RWPE2 (cell line): ENCODE measurements at regions not wholly inside any gene's neighbourhood (a gene's known extent, or its start where the extent isn't known, plus 50 kb on each side); places are given as distances from the start of the nearest gene placed in this dataset.
A peak's percentile ranks its signal among the peaks of the same experiment; 100 is the strongest.

ENCODE experiments used
- ATAC-seq: fragments of 200-7000 bp; cut with Tn5 transposase; 3 replicates; pipeline ENCODE4 v1.9.1; 2021; ENCODE audit warnings: low read depth
- DNase-seq: peaks from one replicate; pipeline ENCODE4 v3.0.0-alpha.2; 2020; ENCODE audit warnings: low spot score
- H3K27ac ChIP-seq: fragments of 450-650 bp; 2 replicates; pipeline ENCODE4 v1.5.1; 2017; ENCODE audit warnings: mild to moderate bottlenecking; ENCODE audit not compliant: poor library complexity, severe bottlenecking
- H3K27me3 ChIP-seq: fragments of 250-450 bp; sonication (Bioruptor Pico); 2 replicates; pipeline ENCODE4 v1.5.1; 2021; ENCODE audit warnings: mild to moderate bottlenecking, moderate library complexity; ENCODE audit not compliant: insufficient read depth, poor library complexity, severe bottlenecking
- H3K36me3 ChIP-seq: fragments of 250-450 bp; sonication (Bioruptor Pico); 2 replicates; pipeline ENCODE4 v1.5.1; 2020; ENCODE audit warnings: low read depth, mild to moderate bottlenecking, moderate library complexity
- H3K4me1 ChIP-seq: fragments of 250-450 bp; sonication (Bioruptor Pico); 2 replicates; pipeline ENCODE4 v1.5.1; 2021; ENCODE audit warnings: mild to moderate bottlenecking, moderate library complexity; ENCODE audit not compliant: insufficient read depth, poor library complexity, severe bottlenecking
- H3K4me3 ChIP-seq: fragments of 250-450 bp; sonication (Bioruptor Pico); 2 replicates; pipeline ENCODE4 v1.5.1; 2021; ENCODE audit warnings: mild to moderate bottlenecking, moderate library complexity; ENCODE audit not compliant: severe bottlenecking
- H3K9me3 ChIP-seq: fragments of 250-450 bp; sonication (Bioruptor Pico); 2 replicates; pipeline ENCODE4 v1.5.1; 2021; ENCODE audit warnings: mild to moderate bottlenecking, moderate library complexity; ENCODE audit not compliant: severe bottlenecking
- CTCF ChIP-seq: fragments of 450-650 bp; IDR thresholded peaks from one replicate; pipeline ENCODE4 v1.5.1; 2017; ENCODE audit warnings: mild to moderate bottlenecking, moderate library complexity; ENCODE audit not compliant: poor library complexity, severe bottlenecking

DNA sequence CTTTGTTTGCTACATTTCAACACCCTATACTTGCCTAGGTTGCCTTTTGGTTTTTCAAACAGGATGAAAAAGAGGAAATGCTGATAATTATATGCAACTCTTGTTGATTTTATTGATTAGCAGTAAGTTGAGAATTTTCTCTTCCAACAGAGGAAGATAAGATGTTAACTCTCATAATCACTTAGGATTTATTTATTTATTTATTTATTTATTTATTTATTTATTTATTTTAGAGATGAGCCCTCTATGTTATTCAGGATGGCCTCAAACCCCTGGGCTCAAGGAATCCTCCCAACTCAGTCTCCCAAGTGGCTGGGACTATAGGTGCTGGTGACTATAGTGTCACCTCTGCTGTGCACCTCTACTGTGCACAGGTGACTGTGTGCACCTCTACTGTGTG lies 111.4 kb upstream of the GLS start:
- TF ChIP-seq CTCF = no peak
- H3K9me3 ChIP-seq = no peaks in the 10 kb centered on the region
- ATAC-seq = no peak
- H3K36me3 ChIP-seq = no peaks in the 10 kb centered on the region
- no peak overlapping the region for H3K4me3 ChIP-seq
- no peak for DNase-seq
- peaks cover 7% of the 10 kb centered on the region for H3K4me1 ChIP-seq
- H3K27me3 ChIP-seq = no peaks in the 10 kb centered on the region
- no peak overlapping the region for H3K27ac ChIP-seq

GRCh38 chr2:190771726-190772125 lies 108.9 kb upstream of the GLS start:
- Histone ChIP-seq H3K27ac (no peak overlapping the region), H3K4me3 (no peak overlapping the region), H3K36me3 (no peaks in the 10 kb centered on the region), H3K27me3 (no peaks in the 10 kb centered on the region), H3K4me1 (no peaks in the 10 kb centered on the region), H3K9me3 (no peaks in the 10 kb centered on the region)
- DNase-seq = no peak
- TF ChIP-seq CTCF = no peak
- no peak for ATAC-seq

GRCh38 chr2:190780594-190780993 lies 100.0 kb upstream of the GLS start:
- TF ChIP-seq CTCF = no peak
- Histone ChIP-seq H3K27me3 (no peaks in the 10 kb centered on the region), H3K9me3 (no peaks in the 10 kb centered on the region), H3K4me1 (no peaks in the 10 kb centered on the region), H3K4me3 (no peak overlapping the region), H3K27ac (no peak overlapping the region), H3K36me3 (no peaks in the 10 kb centered on the region)
- ATAC-seq = no peak
- DNase-seq = no peak

- no peaks in the 10 kb centered on the region for H3K27me3 ChIP-seq
- H3K4me3 ChIP-seq = no peak overlapping the region
- H3K4me1 ChIP-seq = no peaks in the 10 kb centered on the region
- no peak overlapping the region for H3K27ac ChIP-seq
- TF ChIP-seq CTCF = peak; percentile 72
- H3K9me3 ChIP-seq = no peaks in the 10 kb centered on the region
- ATAC-seq (peak; percentile 56; the same call in 2 of the 3 replicates), DNase-seq (no peak)
- no peaks in the 10 kb centered on the region for H3K36me3 ChIP-seq
These were observed 98.9 kb upstream of the GLS start for GRCh38 chr2:190781604-190782198.

DNA sequence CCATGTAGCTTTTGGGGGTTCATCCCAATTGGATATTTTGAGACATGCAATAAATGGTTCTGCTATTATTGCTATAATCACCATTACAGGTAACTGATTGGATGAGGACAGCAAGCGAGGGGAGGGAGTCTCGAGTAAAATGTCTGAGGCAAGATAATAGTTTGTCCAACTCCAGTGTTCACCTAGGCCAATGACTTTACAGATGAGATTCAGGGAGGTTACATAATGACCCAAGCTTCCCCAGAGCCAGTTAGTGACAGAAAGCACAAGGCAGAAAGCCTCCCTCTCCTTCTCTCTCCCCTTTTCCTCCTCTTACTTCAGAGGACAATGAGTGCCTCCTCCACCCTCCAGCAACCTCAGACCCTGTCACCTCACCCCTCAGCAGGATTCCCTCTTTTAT lies 98.4 kb upstream of the GLS start:
- no peaks in the 10 kb centered on the region for H3K27me3 ChIP-seq
- H3K4me3 ChIP-seq = no peak overlapping the region
- H3K27ac ChIP-seq = no peak overlapping the region
- H3K4me1 ChIP-seq = no peaks in the 10 kb centered on the region
- TF ChIP-seq CTCF = no peak
- no peaks in the 10 kb centered on the region for H3K9me3 ChIP-seq
- H3K36me3 ChIP-seq = no peaks in the 10 kb centered on the region
- ATAC-seq (no peak), DNase-seq (no peak)
